ENCODE measurements at regions not wholly inside any gene's neighbourhood (a gene's known extent, or its start where the extent isn't known, plus 50 kb on each side); places are given as distances from the start of the nearest gene placed in this dataset.

GRCh38 chr11:131027491-131027890 lies 111.2 kb upstream of the SNX19 start:
- no peak overlapping the region for H3K27ac ChIP-seq
- no peaks in the 10 kb centered on the region for H3K79me2 ChIP-seq (ENCODE audit: insufficient read depth, low read depth)
- H3K4me1 ChIP-seq (ENCODE audit: low read depth, poor library complexity, severe bottlenecking) = no peaks in the 10 kb centered on the region
- no peak overlapping the region for H3K4me2 ChIP-seq
- no peaks in the 10 kb centered on the region for H3K27me3 ChIP-seq (ENCODE audit: insufficient read depth, low read depth)
- no peak overlapping the region for H2AFZ ChIP-seq (ENCODE audit: low read depth)
- no peaks in the 10 kb centered on the region for H3K36me3 ChIP-seq (ENCODE audit: insufficient read depth)
- H3K4me3 ChIP-seq (IDR thresholded peaks at IDR 0.05; ENCODE audit: insufficient read depth, low read depth, low read length) = no peak overlapping the region
- no peaks in the 10 kb centered on the region for H4K20me1 ChIP-seq (ENCODE audit: insufficient read depth)
- no peak overlapping the region for H3K9ac ChIP-seq
- no peak for TF ChIP-seq CTCF (conservative IDR thresholded peaks at IDR 0.05; ENCODE audit: low read depth, low read length)

GRCh38 chr11:131033151-131033651 lies 116.9 kb upstream of the SNX19 start:
- H3K9ac ChIP-seq = no peak overlapping the region
- H2AFZ ChIP-seq (ENCODE audit: low read depth) = no peak overlapping the region
- no peaks in the 10 kb centered on the region for H4K20me1 ChIP-seq (ENCODE audit: insufficient read depth)
- H3K36me3 ChIP-seq (ENCODE audit: insufficient read depth) = no peaks in the 10 kb centered on the region
- no peaks in the 10 kb centered on the region for H3K27me3 ChIP-seq (ENCODE audit: insufficient read depth, low read depth)
- no peak overlapping the region for H3K27ac ChIP-seq
- no peaks in the 10 kb centered on the region for H3K4me1 ChIP-seq (ENCODE audit: low read depth, poor library complexity, severe bottlenecking)
- H3K4me3 ChIP-seq (IDR thresholded peaks at IDR 0.05; ENCODE audit: insufficient read depth, low read depth, low read length) = no peak overlapping the region
- no peak for TF ChIP-seq CTCF (conservative IDR thresholded peaks at IDR 0.05; ENCODE audit: low read depth, low read length)
- no peaks in the 10 kb centered on the region for H3K79me2 ChIP-seq (ENCODE audit: insufficient read depth, low read depth)
- no peak overlapping the region for H3K4me2 ChIP-seq

GRCh38 chr11:131036514-131036913 lies 120.2 kb upstream of the SNX19 start:
- Histone ChIP-seq H3K27ac (no peak overlapping the region), H3K4me1 (ENCODE audit: low read depth, poor library complexity, severe bottlenecking) (no peaks in the 10 kb centered on the region), H3K27me3 (ENCODE audit: insufficient read depth, low read depth) (no peaks in the 10 kb centered on the region), H4K20me1 (ENCODE audit: insufficient read depth) (no peaks in the 10 kb centered on the region), H3K9ac (no peak overlapping the region), H3K79me2 (ENCODE audit: insufficient read depth, low read depth) (no peaks in the 10 kb centered on the region), H3K4me3 (IDR thresholded peaks at IDR 0.05; ENCODE audit: insufficient read depth, low read depth, low read length) (no peak overlapping the region), H2AFZ (ENCODE audit: low read depth) (no peak overlapping the region), H3K36me3 (ENCODE audit: insufficient read depth) (no peaks in the 10 kb centered on the region), H3K4me2 (no peak overlapping the region)
- no peak for TF ChIP-seq CTCF (conservative IDR thresholded peaks at IDR 0.05; ENCODE audit: low read depth, low read length)

- H3K27ac ChIP-seq = no peak overlapping the region
- H3K27me3 ChIP-seq (ENCODE audit: insufficient read depth, low read depth) = no peaks in the 10 kb centered on the region
- no peak for TF ChIP-seq CTCF (conservative IDR thresholded peaks at IDR 0.05; ENCODE audit: low read depth, low read length)
- no peak overlapping the region for H2AFZ ChIP-seq (ENCODE audit: low read depth)
- no peak overlapping the region for H3K4me3 ChIP-seq (IDR thresholded peaks at IDR 0.05; ENCODE audit: insufficient read depth, low read depth, low read length)
- H3K36me3 ChIP-seq (ENCODE audit: insufficient read depth) = no peaks in the 10 kb centered on the region
- H3K9ac ChIP-seq = no peak overlapping the region
- H3K4me1 ChIP-seq (ENCODE audit: low read depth, poor library complexity, severe bottlenecking) = no peaks in the 10 kb centered on the region
- no peaks in the 10 kb centered on the region for H4K20me1 ChIP-seq (ENCODE audit: insufficient read depth)
- H3K79me2 ChIP-seq (ENCODE audit: insufficient read depth, low read depth) = no peaks in the 10 kb centered on the region
- H3K4me2 ChIP-seq = no peak overlapping the region
Measured at GRCh38 chr11:131037873-131038272, 121.6 kb upstream of the SNX19 start.
